ENCODE measurements at regions not wholly inside any gene's neighbourhood (a gene's known extent, or its start where the extent isn't known, plus 50 kb on each side); places are given as distances from the start of the nearest gene placed in this dataset.
"Not testable (repeated sequence)": the region's sequence is repeated elsewhere in the genome, so short reads cannot be mapped to it uniquely, and the experiment has no call there.

DNA sequence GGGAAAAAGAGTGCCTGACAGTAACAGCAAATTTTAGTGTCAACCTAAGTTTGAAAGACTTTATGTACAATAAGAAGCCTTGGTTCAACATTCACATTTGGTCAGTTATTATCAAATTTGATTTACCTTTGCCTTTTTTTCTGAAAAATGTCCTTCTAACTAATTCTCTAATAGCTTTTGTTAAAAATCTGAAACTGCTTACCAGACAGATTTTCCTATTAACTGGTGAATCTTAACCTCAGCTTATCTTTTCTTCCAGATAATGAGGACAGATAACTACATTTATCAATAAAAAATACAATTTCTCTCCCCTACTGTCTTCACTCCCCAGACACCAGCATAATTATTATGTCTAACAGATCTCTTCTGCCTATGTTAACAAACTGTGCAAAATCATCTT, 988.5 kb downstream of the CDH18 start:
- no peak for DNase-seq

DNA sequence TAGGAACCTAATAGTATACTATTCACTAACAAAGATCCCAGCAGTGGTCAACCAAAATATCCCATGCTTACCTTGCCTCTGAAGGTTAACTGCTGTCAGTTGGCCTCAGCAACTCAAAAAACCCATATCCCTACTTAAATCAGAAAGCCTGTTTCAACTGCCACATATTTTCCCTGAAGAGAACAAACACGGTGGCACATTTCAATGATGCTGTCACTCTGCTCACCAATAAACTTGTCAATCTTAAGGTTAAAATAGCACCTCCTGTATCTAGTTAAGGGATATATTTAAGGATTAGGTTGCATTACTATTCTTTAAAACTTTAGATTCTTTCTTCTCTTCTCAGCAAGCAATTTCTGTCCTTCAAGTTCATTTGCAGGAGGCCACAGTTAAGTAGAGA, 986.9 kb downstream of the CDH18 start:
- DNase-seq: no peak

DNA sequence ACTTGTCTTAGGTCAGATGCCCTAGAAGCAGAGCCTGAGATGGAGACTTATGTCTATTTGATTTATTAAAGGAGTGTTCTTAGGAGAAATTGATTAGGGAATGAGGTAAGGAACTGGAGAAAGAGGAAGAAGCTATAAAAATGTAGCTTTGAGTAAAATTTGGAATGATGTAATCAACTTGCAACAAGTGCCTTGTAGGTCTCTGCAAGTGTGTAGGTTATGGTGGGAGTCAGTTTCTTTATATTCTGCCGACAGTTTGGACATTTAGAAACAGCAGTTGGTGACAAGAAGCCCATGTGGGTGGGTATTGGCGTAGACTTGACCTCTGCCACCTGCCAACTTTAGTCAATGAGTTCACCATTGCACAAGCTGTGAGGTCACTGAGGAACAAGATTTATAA, 986.5 kb downstream of the CDH18 start:
- DNase-seq: no peak

DNA sequence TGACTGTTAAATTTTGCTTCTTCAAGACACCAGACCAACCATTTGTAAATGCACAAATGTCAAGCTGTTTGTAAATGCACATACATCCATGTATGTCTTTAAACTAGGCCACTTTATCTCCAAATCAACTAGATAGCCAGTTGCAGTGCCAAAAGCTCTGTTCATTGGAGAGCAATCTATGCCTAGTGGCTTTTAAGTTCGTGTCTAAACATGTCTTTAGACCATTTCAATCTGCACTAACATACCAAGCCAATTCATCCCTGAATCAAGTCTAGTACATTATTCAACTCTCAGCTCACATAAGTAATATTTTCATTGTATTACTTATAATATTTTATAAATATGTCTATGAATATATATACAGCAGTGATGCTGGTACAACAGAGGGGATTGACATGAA, 985.9 kb downstream of the CDH18 start:
- peak; percentile 33 for DNase-seq

DNA sequence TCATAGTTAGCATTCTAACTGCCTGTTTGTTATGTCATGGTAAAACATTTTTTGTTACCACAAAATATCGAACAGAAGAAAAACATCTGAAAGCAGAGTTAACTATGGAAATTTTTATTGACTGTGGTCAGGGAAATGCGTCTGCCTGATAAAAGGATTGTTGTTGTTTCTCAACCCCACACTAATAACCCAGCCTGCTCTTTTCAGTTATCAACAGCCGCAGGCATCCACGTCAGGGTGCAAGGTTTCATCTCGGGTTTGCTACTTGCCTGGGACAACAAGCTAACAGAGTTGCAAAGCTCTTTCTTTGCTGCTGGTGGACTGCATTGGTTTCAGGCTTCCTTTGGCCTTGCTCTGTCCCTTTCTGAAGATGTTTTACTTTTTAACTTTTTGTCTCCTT, 969.2 kb downstream of the CDH18 start:
- DNase-seq: no peak

DNA sequence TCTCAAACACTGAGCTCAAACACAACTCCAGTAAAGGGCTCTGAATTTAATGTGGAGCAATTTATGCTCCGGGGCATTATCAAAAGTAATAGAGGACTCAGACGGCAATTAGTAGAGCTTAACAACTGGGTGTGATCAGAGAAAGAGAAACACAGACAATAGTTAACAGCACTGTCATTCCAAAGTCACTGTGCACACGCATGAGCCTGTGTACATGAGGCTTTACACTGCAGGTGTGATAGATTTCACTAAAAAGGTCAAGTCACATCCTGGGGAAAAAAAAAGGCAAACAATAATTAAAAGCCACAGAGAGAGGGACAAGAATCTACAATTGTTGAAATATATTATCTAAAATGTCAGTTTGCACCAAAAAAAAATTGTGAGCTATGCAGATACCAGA, 956.5 kb downstream of the CDH18 start:
- DNase-seq: no peak

DNA sequence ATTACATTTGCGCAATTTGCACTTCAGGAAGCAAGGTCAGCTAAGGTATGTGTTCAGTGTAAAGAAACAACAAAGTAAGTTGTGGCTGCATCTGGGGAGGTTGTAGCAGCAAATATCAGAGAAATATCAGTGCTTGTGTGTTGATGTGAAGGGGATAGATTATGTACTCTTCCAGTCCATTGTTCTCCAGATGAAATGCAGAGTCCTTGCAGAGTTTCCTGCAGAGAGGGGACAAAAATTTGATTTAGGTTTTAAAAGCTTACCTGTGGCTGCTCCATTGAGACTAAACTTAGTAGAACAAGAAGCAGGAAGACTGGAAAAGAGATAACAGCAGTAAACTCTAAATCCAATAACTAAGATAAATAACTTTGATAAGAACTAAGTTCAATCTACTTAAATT, 952.2 kb downstream of the CDH18 start:
- DNase-seq: no peak

DNA sequence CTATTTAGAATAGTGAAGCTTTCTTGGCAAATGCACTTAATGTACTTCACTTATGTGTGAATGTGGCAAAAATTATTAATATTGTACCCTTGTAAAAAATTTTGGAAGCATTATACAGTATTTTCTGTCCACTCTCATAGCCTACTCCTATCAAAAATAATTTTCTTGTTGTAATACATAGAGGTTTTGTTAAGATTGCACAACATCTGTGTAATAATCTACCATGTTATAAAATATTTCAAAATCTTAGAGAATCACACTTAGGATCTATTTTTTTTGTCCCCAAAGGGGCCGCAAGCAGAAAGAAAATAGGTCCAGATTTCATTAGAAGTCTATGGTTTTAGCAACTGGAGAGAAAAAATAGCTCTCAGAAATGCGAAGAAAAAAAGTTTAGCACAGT, 945.9 kb downstream of the CDH18 start:
- DNase-seq: no peak

DNA sequence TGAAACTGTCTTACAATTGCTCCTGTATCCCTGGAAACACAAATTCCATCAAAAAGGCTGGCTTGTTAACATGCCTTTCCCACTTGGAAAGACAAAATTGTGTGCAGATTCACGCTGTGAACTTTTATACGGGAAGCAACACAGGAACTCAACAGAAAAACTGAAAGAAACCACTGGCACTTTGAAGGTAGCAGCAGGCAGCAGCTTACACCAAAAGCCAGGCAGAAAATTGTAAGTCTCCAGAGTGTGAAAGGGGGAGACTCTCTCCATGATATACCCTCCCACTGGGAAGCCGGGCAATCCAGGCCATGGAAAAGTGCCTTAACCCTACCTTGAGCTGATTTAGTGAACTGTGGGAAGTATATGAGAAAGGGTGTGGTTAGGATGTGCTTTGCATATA, 943.7 kb downstream of the CDH18 start:
- no peak for DNase-seq

DNA sequence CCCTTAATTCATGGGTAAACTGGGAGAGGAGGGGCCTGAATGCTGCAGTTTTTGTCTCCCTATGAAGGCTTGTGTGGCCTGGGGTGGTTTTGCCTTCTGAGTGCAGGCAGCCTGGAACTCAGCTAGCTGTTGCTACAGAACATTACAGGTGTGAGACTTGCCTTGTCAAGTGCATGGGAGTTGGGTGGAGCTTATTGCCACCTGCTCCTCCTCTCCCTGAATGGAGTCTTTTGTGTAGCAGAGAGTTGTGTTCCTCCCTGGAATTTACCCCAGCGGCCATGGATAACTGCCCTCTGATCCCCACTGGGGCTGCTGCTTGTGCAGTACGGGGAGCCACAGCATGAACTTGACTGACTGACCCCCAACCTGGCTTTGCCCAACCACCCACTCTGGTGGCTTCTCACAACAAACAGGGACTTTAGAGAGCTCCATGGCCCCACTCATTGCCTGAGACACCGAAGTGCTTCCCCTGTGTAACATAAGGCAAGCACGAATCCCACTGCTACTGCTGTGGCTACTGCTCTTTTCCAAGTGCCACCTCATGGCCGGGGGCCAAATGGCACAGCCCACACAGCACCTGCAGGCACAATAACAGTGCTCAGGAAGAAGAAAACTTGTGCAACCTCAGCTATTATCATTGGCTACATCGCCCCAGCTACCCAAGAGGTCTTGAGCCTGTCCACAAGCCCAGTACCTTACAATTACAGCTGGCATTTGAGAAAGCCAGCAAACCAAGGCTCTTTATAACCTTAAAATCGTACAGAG, 942.9 kb downstream of the CDH18 start:
- DNase-seq: no peak

DNA sequence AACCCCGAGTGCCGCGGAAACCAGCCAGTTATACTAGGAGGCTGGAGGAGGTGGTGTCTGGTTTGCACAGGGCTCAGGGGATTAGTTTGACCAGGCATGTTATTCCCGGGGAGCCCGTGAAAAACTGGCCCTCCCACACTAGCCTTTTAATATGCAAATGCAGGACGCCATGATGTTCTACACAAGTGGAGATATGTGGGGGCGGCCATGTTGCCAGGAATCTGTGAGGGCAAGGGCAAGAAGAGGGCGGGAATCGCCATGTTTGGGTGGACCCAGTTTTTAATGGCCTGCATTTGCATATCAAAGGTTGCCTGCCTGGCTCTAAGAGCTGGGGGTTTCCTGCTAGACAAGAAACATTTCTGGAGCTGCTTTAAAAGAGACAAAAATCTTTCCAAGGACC, 940.7 kb downstream of the CDH18 start:
- DNase-seq: no peak

DNA sequence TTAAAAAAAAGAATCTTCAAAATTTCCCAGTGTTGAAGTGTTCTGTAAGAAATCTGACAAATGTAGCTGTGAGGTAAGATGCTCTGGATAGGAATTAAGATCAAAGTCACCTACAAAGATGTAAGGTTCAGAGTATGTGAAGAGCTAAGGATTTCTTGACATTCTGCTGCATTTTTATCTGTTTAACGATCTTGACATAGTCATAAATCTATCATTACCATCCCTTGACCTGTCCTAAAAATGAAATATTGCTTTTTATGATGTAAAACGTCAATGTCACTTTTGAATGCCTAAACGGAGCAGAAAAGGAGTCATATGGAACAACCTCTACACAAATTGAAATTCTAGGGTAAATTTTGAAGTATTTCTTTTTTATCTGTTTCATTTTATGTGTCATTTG, 939.3 kb downstream of the CDH18 start:
- DNase-seq: no peak

DNA sequence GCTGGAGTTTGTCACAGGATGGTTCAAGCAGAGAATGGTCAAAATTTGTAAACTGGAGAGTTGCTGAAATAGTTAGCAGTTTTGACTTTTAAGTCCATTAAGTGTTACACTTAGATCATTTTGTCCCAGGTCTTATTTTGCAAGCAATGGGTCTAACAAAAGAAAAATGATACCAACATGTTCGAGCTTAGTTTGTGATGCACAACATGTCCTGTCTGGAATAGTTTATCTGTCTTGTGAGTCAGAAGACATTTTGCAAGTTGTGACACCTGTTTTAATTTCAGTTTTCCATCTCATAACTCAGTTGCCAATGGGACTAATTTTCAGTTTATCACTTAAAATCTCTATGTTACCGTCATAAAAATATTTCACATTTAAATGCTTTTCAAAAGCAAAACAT, 929.8 kb downstream of the CDH18 start:
- DNase-seq: no peak

DNA sequence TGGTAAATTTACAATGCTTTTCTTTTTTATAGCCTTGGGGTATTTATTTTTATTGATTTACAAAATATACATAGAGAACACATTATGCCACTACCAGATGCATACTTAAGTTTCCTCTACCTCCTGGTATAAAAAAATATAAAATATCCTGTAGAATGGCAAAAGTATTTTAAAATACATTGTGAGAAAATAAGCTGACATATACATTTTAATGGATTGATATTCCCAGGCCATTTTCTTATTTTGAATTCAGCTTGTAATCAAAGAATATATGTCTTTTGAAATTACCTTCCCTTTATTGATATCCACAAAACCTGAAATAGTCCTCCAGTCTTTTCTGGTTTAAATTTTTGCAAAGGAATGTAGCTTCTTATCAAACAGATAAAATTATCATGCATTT, 923.9 kb downstream of the CDH18 start:
- no peak for DNase-seq

DNA sequence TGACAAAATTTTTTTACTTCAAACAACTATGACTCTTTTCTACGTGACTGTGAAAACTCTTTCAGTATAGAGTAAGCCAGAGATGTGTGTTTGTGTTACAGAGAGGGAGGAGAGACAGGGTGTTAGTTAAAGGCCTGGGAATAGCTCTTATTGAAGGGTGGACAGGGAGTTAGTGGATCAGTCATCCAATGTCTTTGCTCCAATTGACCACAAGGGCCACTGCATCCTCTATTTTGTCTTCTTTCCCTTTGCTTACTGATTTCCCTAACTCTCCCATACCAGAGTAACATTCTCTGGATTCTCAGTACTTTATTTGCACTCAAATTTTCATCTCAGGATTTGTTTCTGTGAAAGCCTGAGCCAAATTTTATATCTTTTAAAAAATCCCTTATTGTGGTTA, 920.3 kb downstream of the CDH18 start:
- DNase-seq: no peak

DNA sequence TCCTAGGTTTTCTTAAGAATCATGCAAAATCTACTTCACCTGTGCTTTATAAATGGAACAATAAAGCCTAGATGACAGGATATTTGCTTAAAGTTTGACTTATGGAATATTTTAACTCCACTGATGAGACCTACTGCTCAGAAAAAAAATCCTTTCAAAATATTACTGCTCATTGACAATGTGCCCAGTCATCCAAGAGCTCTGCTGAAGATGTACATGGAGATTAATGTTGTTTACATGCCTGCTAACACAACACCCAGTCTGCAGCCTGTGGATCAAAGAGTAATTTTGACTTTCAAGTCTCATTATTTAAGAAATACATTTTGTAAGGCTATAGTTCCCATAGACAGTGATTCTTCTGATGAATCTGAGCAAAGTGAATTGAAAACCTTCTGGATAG, 889.6 kb downstream of the CDH18 start:
- no peak for DNase-seq

DNA sequence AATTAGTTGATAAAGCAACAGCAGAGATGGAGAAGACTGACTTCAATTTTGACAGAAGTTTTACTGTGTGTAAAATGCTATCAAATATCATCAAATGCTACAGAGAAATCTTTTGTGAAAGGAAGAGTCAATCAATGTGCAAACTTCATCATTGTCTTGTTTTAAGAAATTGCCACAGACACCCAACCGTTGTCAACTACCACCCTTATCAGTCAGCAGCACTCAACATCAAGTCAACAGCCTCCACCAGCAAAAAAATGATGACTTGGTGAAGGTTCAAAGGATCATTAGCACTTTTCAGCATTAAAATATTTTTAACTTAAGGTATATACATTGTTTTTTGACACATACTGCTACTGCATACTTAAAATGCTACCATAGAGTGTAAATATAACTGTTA, 888.8 kb downstream of the CDH18 start:
- DNase-seq: no peak

DNA sequence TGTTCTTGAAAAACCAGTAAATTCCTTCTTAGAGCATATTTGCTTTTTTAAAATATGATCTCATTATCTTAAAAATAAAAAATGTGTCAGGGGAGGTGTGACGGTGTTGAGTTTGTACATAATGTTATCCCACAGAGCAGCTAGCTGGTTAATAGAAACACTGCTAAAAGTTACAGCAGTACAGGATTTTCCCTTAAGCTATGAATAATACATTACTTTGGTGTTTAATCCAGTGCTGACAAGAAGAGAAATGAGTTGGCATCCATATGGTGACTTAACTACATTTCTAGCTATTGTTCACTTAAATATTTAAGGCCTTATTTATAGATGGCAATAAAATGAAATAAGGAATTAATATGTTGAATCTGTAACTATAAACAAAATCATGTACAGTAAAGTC, 883.1 kb downstream of the CDH18 start:
- DNase-seq: no peak

DNA sequence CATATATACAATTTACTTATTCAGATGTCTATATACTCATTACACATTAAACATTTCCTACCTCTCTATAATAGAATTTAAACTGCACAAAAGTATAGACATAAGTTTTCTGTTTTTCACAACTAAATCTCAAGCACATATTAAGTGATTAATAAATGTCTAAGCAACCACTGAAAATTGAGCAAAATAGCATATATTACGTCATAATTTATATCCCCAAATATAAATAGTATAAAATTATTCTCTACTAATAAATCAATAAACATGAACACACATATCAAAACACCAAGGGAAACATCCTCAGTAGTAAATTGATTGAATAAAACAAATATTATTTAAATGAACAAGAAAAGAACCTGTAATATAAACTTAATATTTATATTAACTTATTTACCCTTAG, 865.1 kb downstream of the CDH18 start:
- DNase-seq: no peak

DNA sequence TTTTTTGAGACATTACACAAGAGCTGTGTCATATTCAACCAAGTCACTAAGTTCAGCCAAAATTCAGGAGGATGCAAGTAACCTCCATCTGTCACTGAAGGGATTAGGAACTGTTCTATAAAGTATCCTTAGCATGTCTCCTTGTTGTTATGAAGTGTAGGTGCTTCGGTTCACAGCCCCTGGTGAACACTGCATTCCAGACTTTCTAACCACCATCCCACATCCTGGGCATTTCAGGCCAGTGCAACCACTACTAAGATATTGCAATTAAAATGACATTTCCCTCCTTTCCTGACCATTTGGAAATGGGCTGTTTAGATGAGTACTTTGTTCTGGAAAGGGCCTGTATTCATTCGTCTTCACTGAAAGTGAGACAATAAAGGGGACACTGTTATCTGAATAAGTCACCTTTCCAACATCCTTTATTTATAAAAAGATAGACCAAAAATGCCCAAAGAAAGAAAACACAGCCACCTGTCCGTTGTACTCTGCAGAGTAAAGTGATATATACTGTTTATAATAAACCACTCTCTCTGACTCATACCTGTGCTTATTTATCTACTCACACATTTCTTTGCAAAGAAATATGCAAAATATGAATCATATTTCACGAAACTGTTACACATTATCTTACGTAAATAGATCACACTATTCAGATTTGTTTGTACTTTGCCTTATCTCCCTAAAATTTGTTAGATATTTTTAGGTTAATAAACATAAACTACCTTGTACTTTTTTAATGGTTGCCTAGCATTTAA, 861.9 kb downstream of the CDH18 start:
- DNase-seq: no peak

DNA sequence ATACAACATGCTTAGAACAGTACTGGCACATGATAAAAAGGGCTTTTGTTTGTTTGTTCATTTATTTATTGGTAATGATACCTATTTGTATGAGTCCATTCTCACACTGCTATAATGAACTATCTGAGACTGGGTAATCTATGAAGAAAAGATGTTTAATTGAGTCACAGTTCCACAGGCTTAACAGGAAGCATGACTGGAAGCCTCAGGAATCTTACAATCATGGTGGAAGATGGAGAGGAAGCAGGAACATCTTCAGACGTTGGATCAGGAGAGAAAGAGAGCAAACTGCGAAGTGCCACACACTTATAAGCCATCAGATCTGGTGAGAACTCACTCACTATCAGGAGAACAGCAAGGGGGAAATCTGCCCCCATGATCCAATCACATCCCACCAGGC, 847.7 kb downstream of the CDH18 start:
- no peak for DNase-seq

DNA sequence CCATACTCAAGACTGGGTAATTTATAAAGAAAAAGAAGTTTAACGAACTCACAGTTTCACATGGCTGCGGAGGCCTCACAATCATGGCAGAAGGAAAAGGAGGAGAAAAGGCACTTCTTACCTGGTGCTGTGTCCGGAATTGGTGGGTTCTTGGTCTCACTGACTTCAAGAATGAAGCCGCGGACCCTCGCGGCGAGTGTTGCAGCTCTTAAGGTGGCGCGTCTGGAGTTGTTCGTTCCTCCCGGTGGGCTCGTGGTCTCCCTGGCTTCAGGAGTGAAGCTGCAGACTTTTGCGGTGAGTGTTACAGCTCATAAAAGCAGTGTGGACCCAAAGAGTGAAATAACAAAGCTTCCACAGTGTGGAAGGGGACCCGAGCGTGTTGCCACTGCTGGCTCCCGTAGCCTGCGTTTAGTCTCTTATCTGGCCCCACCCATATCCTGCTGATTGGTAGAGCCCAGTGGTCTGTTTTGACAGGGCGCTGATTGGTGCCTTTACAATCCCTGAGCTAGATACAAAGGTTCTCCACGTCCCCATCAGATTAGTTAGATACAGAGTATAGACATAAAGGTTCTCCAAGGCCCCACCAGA, 846.0 kb downstream of the CDH18 start:
- DNase-seq: not testable (repeated sequence)

DNA sequence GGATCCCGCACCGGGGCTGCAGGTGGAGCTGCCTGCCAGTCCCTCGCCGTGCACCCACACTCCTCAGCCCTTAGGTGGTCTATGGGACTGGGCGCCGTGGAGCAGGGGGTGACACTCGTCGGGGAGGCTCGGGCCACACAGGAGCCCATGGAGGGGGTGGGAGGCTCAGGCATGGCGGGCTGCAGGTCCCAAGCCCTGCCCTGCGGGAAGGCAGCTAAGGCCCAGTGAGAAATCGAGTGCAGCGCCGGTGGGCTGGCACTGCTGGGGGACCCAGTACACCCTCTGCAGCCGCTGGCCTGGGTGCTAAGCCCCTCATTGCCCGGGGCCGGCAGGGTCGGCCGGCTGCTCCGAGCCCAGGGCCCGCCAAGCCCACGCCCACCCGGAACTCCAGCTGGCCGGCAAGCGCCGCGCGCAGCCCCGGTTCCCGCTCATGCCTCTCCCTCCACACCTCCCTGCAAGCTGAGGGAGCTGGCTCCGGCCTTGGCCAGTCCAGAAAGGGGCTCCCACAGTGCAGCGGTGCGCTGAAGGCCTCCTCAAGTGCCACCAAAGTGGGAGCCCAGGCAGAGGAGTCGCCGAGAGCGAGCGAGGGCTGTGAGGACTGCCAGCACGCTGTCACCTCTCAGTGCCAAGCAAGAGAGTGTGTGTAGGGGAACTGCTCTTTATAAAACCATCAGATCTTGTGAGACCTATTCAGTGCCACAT, 845.1 kb downstream of the CDH18 start:
- DNase-seq: not testable (repeated sequence)

DNA sequence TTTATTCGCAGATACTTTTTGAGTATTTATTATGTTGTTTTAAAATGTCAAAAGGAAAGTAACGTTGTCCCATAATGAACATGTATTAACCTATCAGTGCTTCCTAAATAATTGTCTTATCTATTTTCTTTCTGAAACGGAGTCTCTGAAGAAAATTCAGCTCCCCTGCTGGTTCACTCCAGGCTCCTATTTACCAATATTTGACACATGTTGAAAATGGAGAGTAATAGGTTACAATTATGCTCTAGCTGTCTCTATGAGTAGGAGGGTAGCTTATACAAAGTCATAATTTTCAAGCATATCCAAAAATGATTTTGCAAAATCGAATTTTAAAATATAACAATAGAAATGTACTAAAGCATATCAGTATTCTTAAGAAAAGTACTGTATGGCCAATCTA, 844.1 kb downstream of the CDH18 start:
- no peak for DNase-seq

All from NCI-H1694 treated with DMSO at 0.1 percent for 48 hours (cell line).